ENCODE measurements at regions not wholly inside any gene's neighbourhood (a gene's known extent, or its start where the extent isn't known, plus 50 kb on each side); places are given as distances from the start of the nearest gene placed in this dataset.

DNA sequence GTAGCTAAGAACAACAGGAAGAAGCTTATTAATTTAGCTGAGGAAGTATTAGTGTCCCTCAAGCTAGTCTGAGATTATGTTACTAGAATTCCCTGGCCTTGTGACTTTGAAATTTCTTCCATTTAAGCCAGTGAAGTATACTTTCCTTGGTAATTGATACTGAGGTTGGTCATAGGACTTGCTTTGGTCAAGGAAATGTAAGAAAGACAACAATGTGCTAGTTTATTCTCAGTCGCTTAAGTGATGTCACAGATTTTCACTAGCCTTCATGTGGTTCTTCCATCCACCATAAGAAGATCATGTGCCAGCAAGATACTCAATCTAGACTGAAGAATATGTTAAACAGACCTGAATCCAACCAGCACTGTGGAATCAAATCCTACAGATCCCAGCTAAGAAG lies 1140.1 kb downstream of the TECRL start:
- Histone ChIP-seq H4K8ac (replicated peaks; ENCODE audit: insufficient read length, low read depth, low read length) (no peak overlapping the region), H4K91ac (ENCODE audit: insufficient read length, low read depth, low read length) (no peak overlapping the region), H2BK120ac (ENCODE audit: low read depth, low read length, poor library complexity, severe bottlenecking) (no peak overlapping the region), H2BK12ac (ENCODE audit: insufficient read length, low read depth, low read length) (no peak overlapping the region), H4K20me1 (ENCODE audit: control insufficient read depth, insufficient read depth, insufficient read length) (no peaks in the 10 kb centered on the region), H2AK5ac (ENCODE audit: insufficient read length, low read length) (no peak overlapping the region), H3K23ac (ENCODE audit: insufficient read length, low read depth, low read length) (no peak overlapping the region), H3K56ac (ENCODE audit: insufficient read length, low read depth, low read length) (no peak overlapping the region), H3K79me2 (ENCODE audit: insufficient read depth, low read length) (no peaks in the 10 kb centered on the region), H3T11ph (ENCODE audit: low read length) (no peak overlapping the region), H3K4ac (ENCODE audit: low read depth, low read length) (no peak overlapping the region), H3K79me1 (ENCODE audit: insufficient read depth, low read depth, low read length, poor library complexity, severe bottlenecking) (no peaks in the 10 kb centered on the region), H2BK20ac (ENCODE audit: low read depth, low read length, poor library complexity, severe bottlenecking) (no peak overlapping the region), H4K5ac (ENCODE audit: insufficient read length, low read depth, low read length) (no peak overlapping the region), H3K4me2 (ENCODE audit: insufficient read depth, insufficient read length, low read length) (no peak overlapping the region), H3K27me3 (ENCODE audit: insufficient read depth, low read length) (no peaks in the 10 kb centered on the region), H2BK5ac (ENCODE audit: insufficient read length, low read length) (no peak overlapping the region), H2BK15ac (ENCODE audit: low read depth, low read length) (no peak overlapping the region), H3K18ac (ENCODE audit: insufficient read length, low read depth, low read length) (no peak overlapping the region), H2AFZ (ENCODE audit: low read length) (no peak overlapping the region), H3K9ac (ENCODE audit: extremely low read depth, insufficient read length, low read length) (no peak overlapping the region), H3K14ac (ENCODE audit: insufficient read depth, low read length) (no peak overlapping the region), H3K9me3 (ENCODE audit: control insufficient read depth, low read depth, low read length) (no peaks in the 10 kb centered on the region), H3K27ac (ENCODE audit: insufficient read length, low read depth, low read length) (no peak overlapping the region), H3K23me2 (ENCODE audit: insufficient read length, low read depth, low read length, poor library complexity, severe bottlenecking) (no peaks in the 10 kb centered on the region), H3K4me1 (ENCODE audit: insufficient read depth, low read length) (no peaks in the 10 kb centered on the region)
- no peaks in the 10 kb centered on the region for H3K27me3 Mint-ChIP-seq (ENCODE audit: low read depth)
- no peak overlapping the region for H3K27ac Mint-ChIP-seq
- DNase-seq, result no peak
- H3K4me1 Mint-ChIP-seq, result no peaks in the 10 kb centered on the region
- no peaks in the 10 kb centered on the region; a peak in 2 of 5 replicates for H3K9me3 Mint-ChIP-seq
- no peaks in the 10 kb centered on the region for H3K36me3 Mint-ChIP-seq (ENCODE audit: insufficient read depth in 1 of 3, low read depth in 3 of 3)
- TF ChIP-seq, protein P1, sequence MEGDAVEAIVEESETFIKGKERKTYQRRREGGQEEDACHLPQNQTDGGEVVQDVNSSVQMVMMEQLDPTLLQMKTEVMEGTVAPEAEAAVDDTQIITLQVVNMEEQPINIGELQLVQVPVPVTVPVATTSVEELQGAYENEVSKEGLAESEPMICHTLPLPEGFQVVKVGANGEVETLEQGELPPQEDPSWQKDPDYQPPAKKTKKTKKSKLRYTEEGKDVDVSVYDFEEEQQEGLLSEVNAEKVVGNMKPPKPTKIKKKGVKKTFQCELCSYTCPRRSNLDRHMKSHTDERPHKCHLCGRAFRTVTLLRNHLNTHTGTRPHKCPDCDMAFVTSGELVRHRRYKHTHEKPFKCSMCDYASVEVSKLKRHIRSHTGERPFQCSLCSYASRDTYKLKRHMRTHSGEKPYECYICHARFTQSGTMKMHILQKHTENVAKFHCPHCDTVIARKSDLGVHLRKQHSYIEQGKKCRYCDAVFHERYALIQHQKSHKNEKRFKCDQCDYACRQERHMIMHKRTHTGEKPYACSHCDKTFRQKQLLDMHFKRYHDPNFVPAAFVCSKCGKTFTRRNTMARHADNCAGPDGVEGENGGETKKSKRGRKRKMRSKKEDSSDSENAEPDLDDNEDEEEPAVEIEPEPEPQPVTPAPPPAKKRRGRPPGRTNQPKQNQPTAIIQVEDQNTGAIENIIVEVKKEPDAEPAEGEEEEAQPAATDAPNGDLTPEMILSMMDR (conservative IDR thresholded peaks at IDR 0.05), result no peak
- no peak overlapping the region for H3K4me3 Mint-ChIP-seq
- WGBS (ENCODE audit: extremely low coverage, insufficient read length, low lambda C conversion rate), result no CpG with 5 or more reads among the region's 1 CpG

Data from H9 (cell line).